GM21529 (cell line): ENCODE measurements at regions not wholly inside any gene's neighbourhood (a gene's known extent, or its start where the extent isn't known, plus 50 kb on each side); places are given as distances from the start of the nearest gene placed in this dataset.
"Not testable (repeated sequence)": the region's sequence is repeated elsewhere in the genome, so short reads cannot be mapped to it uniquely, and the experiment has no call there.

Source experiments
- ATAC-seq: cut with Tn5 transposase; IDR thresholded peaks from one replicate; pipeline ENCODE4 v1.9.1; 2021; ENCODE audit not compliant: unreplicated experiment

DNA sequence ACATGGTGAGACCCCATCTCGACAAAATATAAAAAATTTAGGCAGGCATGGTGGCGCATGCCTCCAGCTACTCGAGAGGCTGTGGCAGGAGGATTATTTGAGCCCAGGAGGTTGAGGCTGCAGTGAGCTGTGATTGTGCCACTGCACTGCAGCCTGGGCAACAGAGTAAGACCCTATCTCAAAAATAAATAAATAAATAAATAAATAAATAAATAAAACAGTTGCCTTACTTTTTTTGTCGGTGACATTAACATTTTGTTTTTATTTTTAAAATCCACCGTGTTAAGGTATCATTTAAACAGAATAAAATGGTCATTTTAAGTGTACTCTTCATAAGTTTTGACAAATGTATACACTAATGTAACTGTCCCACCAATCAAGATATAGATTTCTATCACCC is 57.0 kb downstream of the RASL11A start:
- ATAC-seq = no peak

DNA sequence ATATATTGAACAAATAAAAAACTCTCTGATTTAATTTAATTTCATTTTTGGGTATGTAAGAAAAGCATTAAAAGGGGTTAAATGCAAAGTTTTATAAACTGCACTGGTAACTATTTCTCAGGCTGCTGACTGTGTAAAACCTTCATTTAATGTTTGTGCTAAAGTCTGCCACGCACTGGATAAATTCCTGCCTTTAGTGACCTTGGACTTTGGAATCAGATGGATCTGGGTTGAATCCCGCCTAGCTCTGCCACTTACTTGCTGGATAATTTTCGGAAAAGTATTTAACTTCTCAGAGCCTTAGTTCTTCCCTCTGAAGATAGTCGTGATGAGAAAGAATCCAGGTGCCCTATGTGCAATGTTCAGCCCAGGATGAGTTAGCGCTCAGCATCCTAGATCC is 58.6 kb downstream of the RASL11A start:
- no peak for ATAC-seq

DNA sequence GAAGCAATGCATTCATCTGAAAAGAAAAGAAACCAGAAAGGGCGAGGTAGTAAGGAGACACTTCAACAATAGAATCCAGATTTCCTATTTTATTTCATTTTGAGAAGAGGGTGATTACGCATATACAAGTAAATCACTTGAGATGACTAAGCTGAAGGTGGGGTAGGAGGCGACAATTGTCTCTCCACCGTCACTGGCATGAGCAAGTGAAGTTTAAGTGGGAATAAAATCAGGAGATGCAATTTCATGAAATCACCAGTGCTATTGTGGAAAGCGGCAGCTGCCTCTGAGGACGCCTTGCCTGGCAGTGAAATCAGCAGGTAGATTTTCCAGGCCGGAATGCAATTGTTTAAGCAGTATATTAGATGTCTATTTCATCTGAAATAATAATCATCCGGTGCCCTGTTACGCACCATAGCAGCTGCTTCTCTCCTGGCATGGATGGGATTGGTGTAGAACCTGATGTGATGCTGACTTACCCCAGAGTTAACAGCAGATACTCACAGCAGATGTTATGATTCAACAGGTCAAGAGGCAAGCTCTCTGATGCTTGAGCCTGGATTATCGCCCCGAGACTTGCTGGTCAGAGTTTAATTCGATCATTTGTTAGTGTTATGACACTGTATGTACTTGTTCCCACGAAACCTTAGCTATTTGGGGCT is 64.3 kb downstream of the RASL11A start:
- no peak for ATAC-seq

DNA sequence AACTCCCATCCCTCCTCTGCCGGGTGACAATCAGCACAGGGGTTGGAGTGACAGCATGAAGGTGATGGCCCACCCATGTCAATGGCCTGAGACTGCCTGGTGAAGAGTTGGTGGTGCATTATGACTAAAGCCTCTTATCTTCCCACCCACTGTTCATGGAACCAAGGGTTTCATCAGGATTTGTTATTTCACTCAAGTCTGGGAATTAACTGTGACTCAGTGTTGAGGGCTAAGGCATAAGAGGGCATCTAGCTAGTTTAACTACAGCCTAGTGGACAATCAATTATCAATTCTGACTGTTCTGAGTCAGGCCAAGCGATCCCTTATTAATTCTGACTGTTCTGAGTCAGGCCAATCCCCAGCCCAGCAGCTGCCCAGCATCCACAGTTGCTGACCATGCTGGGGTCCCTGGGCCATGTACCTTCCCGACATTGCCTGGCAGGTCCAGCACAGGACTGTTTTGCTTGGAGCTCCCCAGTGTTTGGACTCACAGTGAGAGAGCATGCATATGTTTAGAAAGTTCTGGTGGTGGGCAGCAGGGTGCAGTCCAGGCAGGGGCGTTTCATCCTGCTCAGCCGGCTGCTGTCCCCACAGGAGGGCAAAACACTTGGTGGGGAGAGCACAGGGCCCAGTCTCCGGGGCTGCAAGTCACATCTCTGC is 65.5 kb downstream of the RASL11A start:
- no peak for ATAC-seq

DNA sequence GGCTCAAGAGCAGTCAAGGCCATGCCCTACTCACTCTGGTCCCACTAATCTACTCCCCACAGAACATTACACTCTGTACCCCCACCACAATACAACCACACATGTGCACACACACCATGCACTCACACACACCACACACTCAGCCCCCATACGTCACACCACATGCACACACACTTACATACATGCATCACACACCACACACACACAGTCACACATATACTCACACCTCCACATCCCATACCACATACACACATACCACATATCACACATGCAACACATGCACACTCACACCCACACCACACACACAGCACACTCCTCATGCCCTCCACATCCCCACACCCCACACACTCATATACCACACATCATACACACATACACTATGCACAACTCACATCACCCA is 67.6 kb downstream of the RASL11A start:
- ATAC-seq = no peak

DNA sequence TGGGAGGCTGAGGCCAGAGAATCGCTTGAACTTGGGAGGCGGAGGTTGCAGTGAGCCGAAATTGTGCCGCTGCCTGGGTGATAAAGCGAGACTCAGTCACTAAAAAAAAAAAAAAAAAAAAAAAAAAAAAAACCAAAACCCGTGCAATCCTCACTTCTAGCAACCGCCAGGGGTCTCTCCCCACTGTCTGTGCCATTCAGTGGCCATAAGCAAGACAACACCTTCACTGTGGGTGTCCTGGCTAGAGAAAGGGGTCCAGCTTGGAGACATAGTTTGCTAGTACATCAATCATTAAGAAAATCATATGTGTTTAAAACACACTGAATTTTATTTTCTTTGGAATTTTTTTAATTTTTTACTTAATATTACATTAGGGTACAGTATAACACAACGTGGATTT is 68.2 kb downstream of the RASL11A start:
- ATAC-seq = no peak

DNA sequence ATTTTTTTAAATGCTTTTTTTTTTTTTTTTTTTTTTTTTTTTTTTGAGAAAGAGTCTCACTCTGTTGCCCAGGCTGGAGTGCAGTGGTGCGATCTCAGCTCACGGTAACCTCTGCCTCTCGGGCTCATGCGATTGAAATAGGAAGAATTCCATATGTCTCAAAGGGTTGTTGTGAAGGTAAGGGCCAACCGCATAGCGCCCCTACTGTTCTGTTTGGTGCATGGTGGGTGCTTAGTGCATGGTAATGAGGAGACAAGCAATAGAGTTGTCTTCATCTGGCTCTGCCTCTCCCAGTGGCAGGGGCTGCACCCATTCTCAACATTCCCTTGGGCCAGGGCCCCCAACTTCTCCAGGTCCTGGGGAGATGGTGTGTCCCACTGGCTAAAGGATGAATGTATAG is 68.7 kb downstream of the RASL11A start:
- peak; percentile 66 for ATAC-seq

DNA sequence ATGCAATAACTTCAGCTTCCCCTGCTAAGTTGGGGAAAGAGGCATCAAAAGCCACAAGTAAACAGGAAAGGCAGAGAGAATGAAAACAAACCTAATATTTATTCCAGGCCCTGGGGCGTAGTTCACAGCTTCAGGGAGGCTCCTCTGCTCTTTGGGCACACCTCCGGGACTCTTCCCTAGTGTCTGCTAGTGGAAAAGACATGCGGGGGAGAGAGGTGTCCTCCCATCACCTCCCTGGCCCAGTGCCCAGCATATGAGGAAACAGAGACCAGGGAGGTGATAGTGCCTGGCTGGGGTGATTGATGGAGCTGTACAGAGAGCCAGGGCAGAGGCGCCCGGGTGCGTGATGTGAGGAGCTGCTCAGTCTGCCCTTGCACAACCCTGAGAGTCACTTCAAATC is 71.0 kb downstream of the RASL11A start:
- ATAC-seq = no peak

DNA sequence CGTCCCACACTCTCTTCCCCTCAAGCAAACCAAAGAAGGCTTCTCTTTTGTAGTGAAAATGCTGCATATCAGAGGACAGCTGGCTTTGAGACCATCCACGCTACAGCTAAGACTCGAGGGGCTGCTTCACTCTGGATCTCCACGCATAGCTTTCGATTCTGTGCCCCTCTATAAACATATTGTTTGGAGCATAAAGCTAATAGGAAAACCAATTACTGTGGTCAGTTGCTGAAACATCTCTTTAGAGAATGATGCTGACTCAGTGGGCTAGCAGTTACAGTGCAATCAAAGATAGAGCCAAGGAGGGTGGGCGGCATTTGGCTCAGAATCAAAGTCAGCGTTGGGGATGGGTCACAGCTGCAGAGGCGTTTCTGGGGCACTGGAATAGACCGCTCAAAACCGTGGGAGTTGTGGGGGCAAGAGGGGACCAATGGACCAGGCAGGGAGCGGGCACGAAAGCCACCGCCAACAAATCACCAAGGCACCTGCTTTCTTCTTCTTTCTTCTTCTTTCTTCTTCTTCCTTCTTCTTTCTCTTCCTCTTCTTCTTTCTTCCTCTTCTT is 76.7 kb downstream of the RASL11A start:
- ATAC-seq = no peak

DNA sequence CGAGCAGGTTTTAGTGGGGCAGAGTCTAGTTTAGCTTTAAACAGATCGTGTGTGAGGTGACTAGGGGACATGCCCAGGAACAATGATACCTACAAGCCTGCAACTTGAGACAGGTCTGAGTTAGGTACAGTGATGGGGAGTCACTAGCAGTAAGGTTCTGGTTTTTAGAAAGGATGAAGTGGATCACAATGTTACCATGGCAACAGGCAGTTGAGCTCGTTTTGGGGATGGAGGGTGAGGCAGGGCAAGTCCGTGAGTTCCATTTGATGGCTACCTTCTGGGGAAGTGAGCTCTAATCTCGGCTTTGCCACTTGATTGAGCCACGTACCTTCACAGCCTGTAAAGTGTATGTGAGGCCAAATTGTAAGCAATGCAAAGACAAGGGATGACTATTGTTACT is 76.0 kb upstream of the GTF3A start:
- ATAC-seq = no peak

DNA sequence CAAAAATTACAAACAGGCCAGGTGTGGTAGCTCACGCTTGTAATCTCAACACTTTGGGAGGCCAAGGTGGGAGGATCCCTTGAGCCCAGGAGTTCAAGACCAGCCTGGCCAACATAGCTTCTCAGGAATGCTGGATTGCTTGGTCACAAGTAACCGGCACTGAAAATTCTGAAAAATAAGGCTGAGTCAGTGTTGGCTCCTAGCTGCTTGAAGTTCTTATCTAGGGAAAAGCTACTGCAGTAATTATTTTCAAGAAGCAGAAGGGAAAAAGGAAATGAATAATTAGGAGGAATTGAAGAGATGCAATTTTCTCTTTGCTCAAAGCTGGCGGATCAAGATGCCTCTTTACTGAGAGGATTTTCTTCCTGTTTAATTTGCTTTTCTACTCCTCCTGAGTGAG is 75.0 kb upstream of the GTF3A start:
- ATAC-seq = no peak

DNA sequence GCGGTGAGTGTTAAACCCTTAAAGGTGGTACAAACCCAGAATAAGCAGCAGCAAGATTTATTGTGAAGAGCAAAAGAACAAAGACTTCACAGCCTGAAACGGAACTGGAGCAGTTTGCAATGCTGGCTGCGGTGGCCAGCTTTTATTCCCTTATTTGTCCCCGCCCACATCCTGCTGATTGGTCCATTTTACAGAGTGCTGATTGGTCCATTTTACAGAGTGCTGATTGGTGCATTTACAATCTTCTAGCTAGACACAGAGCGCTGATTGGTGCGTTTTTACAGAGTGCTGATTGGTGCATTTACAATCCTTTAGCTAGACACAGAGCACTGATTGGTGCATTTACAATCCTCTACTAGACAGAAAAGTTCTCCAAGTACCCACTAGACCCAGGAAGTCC is 73.6 kb upstream of the GTF3A start:
- ATAC-seq = not testable (repeated sequence)

DNA sequence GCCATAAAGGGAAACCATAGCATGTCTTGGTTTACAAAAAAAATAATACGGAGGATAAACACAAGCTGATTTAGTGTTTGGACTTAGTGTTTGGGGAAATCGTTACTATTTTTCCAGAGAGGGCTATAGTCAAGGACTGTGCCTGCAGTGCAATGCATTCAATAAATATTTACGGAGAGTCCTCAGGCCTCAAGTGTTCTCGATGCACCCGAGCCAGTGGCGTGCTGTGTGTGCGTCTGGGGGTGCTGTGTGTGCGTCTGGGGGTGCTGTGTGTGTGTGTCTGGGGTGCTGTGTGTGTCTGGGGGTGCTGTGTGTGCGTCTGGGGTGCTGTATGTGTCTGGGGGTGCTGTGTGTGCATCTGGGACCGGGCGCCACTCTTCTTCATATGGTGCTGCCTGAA is 71.7 kb upstream of the GTF3A start:
- no peak for ATAC-seq

DNA sequence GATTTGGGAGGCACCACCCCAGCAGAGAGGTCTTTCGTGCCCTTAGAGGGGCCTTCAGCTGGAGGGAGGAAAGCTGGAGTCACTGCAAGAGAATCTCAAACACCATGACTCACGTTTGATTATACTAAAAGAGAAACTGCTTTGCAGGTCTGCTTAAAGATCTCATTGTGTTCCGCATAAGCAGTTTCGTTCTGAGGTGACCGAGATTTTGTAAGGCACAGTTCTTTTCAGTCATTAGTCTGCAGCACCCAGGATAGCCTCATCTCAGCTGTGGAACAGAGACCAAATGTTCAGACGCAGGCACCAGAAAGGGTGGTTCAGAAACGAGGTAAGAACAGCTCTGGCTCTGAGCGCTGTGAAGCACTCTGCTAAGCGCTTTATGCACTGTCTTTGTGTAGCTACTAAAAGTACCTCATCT is 71.2 kb upstream of the GTF3A start:
- peak; percentile 99 for ATAC-seq

DNA sequence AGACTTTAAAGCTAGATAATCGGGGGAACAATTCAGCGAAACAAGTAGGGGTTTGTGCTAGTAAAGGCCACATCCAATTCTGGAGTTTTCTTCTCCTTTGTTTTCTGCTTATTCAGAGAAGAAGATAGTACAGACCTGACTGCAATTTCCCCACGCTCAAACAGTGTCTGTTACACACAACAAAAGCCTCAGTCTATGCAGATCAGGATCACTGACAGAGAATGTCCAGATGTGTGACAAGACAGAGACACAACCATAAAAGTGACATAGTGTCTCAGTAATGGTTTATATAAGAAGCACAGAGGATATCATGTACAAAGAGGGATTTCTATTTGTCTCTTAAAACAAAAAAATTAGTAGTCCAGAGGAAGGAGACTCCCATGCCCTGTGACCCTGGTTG is 70.7 kb upstream of the GTF3A start:
- ATAC-seq = peak; percentile 3

DNA sequence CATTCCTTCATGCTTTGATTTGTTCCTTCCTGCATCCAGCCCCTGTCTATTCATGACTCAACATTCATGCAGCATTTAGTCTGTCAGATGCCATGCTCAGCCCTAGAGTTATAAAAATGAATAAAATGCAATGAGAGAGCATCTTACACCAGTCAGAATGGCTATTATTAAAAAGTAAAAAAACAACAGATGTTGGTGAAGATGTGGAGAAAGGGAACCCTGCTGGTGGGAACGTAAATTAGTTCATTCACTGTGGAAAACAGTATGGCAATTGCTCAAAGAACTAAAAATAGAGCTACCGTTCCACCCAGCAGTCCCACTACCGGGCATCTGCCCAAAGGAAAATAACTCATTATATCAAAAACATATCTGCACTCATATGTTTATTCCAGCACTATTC is 70.0 kb upstream of the GTF3A start:
- ATAC-seq = no peak

DNA sequence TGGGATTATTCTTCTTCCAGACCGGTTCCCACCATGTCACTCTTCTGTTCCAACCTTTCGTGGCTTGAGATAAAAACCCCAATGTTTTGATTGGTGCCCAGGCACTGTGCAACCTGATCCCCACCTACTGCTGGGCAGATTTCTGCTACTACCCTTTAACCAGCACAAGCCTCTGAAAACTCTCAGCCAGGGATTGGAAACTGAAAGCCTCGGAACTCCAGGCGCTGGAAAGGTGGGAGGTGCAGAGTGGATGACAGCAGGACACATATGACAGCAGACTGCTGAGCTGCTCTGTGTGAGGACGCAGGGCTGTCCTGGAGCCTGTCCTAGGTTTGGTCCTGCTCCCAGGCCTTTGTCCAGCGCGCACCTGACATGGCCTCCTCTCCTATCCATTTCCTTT is 68.5 kb upstream of the GTF3A start:
- no peak for ATAC-seq

DNA sequence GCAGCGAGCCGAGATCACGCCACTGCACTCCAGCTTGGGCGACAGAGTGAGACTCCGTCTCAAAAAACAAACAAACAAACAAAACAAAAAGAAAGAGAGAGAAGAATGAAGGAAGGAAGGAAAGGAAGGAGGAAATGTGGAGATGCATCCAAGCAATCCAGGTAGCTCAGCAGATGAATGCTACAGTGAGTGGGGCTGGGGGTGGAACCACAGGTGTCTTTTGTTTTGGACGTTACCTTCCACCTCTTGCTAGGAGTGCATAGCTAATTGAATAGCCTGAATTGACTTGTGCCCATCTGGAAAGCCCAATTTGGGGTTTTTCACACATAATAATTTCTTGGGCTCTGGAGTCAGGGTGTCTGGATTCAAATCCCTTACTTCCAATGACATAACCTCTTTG is 66.0 kb upstream of the GTF3A start:
- ATAC-seq = no peak

DNA sequence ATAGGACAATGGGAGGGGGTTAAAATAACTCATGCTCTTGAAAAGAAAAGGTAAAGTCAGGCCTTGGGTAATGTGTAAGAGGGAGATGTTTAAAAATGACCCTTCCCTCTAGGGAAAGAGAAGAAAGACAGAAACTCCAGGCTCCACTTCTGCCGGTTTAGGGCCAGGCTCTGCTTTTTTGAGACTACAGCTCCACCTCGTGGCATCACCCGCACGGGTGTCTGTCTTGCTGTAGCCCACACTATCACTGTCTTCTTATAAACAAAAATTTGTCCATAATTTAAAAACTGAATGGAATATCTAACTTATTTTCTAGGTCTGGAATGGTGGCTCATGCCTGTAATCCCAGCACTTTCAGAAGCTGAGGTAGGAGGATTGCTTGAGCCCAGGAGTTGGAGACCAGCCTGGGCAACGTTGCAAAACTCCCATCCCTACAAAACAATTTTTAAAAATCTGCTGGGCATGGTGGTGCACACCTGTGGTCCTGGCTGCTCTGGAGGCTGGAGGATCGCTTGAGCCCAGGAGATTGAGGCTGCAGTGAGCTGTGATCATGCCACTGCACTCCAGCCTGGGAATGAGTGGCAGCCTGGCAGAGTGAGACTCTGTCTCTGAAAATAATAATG is 65.1 kb upstream of the GTF3A start:
- peak; percentile 56 for ATAC-seq

DNA sequence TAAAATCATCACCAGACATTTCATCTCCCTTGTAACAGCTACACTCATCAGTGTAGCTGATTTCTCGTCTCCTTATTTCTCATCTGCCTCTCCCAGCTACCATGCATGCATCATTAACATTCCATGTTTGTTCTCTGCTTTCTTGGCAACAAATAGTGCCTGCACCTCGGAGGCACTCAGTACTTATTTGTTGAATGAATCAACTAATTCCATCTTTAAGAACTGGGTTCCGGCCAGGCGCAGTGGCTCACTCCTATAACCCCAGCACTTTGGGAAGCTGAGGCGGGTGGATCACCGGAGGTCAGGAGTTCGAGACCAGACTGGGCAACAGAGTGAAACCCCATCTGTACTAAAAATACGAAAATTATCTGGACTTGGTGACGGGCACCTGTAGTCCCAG is 63.9 kb upstream of the GTF3A start:
- no peak for ATAC-seq

DNA sequence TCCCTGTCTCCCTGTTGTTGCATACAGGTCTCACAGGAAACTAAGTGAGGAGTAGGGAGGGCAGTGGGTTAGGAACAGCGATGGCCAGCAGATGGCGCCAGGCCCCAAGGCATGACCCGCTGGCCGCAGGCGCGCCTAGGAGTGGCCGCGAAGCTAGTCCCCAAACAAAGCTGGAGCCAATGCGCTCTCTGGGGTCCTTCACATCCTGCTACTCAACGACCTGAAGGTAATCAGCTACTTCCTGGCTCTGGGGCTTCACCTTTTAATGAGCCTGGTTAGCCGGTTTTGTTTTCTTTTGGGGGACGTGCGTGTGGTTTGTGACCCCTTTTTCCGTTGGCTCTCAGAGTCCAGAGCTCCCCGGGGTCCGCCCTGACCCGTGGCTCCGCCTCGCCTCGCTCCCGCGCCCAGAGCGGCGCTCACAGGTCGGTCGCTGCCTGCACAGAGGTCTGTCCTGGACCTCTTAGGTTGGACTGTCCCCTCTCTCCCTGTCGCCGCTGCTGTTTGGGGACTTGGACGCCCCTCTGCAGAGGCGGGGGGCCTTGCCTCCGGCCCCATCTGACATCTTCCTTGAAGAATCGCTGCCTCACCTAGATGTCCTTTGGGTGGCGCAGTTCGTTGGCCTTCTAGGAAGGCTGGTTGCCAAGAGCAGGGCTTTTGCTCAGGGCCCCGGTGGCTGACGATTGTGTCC is 62.2 kb upstream of the GTF3A start:
- ATAC-seq = peak; percentile 85

DNA sequence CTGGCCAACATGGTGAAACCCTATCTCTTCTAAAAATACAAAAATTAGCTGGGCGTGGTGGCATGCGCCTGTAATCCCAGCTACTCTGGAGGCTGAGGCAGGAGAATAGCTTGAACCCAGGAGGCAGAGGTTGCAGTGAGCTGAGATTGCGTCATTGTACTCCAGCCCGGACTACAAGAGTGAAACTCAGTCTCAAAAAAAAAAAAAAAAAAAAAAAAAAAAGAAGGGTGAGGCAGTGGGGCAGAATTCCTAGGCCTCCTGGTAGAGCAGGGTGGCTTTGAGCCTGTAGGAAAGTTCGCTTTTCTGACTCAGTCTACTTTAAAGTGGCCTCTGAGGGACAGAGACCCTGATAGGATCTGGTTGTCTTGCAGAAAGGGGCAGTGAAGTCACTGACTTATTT is 60.8 kb upstream of the GTF3A start:
- ATAC-seq = not testable (repeated sequence)
